Activated T-helper 1 cell treated with anti-CD3 and anti-CD28 coated beads, Interleukin-12 subunit alpha, Interleukin-12 subunit beta, Interleukin-2, Interleukin-4 antibody, amounts not matched to agents 30 ng/mL and 10 ng/mL and 1 ng/mL, durations not matched to agents 14 hours and 24 hours and 36 hours (primary cell): ENCODE measurements at regions not wholly inside any gene's neighbourhood (a gene's known extent, or its start where the extent isn't known, plus 50 kb on each side); places are given as distances from the start of the nearest gene placed in this dataset.
A peak's percentile ranks its signal among the peaks of the same experiment; 100 is the strongest.
"Not testable (repeated sequence)": the region's sequence is repeated elsewhere in the genome, so short reads cannot be mapped to it uniquely, and the experiment has no call there.

Experiments used
- DNase-seq: peaks from one replicate; pipeline ENCODE4 v3.0.0; 2021; ENCODE audit warnings: low spot score
- H3K27ac Mint-ChIP-seq: one replicate; pipeline ENCODE4 v1.8.0; 2021; ENCODE audit warnings: mild to moderate bottlenecking, mixed read lengths
- H3K27me3 Mint-ChIP-seq: one replicate; pipeline ENCODE4 v1.8.0; 2022; ENCODE audit warnings: mild to moderate bottlenecking, moderate library complexity, mixed read lengths; ENCODE audit not compliant: insufficient read depth
- H3K36me3 Mint-ChIP-seq: one replicate; pipeline ENCODE4 v1.8.0; 2021; ENCODE audit warnings: low read depth, mixed read lengths
- H3K4me1 Mint-ChIP-seq: one replicate; pipeline ENCODE4 v1.8.0; 2021; ENCODE audit warnings: low read depth, mixed read lengths
- H3K4me3 Mint-ChIP-seq: one replicate; pipeline ENCODE4 v1.8.0; 2021; ENCODE audit warnings: mild to moderate bottlenecking, moderate library complexity, mixed read lengths
- H3K9me3 Mint-ChIP-seq: one replicate; pipeline ENCODE4 v1.8.0; 2021; ENCODE audit warnings: mixed read lengths
- intact Hi-C: fragments of 100-400 bp; cut with micrococcal nuclease; formaldehyde crosslinking; loops from one replicate; pipeline ENCODE4 v1.15.1; 2024

DNA sequence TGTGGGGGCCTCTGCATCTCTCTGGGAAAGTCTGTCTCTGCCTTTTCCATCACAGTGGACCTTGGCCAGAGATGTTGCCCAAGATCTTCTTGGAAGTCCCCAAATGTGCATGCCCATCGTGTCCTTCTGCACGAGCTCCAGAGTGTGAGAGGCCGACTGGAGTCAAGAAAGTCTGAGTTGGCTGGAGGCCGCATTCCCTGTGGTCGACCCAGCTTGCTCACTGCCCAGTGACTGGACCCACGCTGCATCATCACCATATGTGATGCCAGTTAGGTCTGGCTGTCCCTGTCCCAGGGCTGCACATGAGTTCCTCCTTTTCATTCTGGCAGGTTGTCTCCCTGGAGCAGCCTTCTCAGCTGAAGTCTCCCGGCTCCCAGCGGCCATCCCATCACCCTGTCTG, 93.8 kb downstream of the ARL4C start:
- intact Hi-C loops, result no loop called here
- Mint-ChIP-seq H3K27me3 (no peaks in the 10 kb centered on the region), H3K27ac (no peak overlapping the region), H3K9me3 (peaks cover 5% of the 10 kb centered on the region), H3K4me1 (peaks cover 67% of the 10 kb centered on the region), H3K36me3 (peaks cover 6% of the 10 kb centered on the region), H3K4me3 (no peak overlapping the region)
- no peak for DNase-seq

DNA sequence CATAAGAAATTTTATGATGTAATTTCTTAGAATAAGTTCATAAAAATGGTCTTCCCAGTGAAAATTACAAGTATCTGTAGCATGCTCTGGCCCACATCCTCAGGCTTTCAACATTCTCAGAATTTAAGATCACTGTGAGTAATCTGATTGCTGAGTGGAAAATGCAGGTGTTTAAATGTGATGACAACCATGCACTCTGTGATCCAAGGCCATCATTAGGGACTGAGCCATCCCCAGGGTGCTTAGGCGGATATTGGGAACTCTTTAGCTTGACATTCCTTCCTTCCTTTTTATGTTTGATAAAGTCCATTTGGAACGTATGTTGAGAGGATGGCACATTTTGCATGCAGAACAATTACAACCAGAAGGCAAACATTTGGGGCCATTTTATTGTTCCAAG, 95.5 kb downstream of the ARL4C start:
- peaks cover 63% of the 10 kb centered on the region for H3K4me1 Mint-ChIP-seq
- H3K9me3 Mint-ChIP-seq, result peaks cover 5% of the 10 kb centered on the region
- peaks cover 6% of the 10 kb centered on the region for H3K36me3 Mint-ChIP-seq
- H3K27me3 Mint-ChIP-seq, result no peaks in the 10 kb centered on the region
- H3K27ac Mint-ChIP-seq, result peak overlapping the region; percentile 68
- H3K4me3 Mint-ChIP-seq, result no peak overlapping the region
- no peak for DNase-seq
- intact Hi-C loops, result loop anchor here (2.0 kb wide), 1 partner anchor 21 kb away; no protein-coding TSS in a partner anchor

DNA sequence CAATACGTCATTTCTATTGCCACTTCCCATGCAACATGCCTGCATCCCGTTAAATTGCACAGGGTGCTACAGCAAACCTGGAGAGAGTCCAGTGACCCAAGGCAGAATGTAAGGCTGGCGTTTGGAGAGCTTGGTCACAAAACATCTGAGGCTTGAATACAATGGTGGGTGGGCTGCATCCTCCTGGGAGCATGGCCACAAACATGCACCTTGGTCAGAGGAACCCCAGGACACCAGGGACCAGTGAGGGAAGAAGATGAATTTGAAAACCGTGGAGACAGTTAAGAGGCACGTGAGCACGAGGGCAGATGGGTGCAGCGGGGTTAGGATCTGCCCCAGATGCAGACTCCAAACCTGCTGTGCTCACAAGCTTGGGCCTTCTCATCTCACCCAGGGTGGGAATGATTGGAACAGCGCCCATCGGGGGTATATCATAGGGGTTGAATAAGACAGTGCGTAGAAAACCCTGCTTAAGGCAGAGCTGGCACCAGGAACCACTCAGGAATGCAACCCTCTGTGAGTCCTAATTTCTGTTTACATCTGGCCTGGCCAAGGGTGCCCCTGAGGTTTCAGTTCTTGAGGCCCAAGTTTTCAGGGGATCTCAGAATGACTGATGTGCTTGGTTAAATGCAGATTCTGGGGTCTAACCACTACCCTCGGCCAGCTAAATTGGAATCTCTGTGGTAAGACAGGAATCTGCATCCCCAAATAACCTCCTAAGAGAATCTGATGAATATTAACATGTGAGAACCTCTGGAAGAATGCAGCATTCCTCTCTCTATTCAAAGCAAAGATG, 97.2 kb downstream of the ARL4C start:
- H3K27me3 Mint-ChIP-seq, result no peaks in the 10 kb centered on the region
- peaks cover 5% of the 10 kb centered on the region for H3K9me3 Mint-ChIP-seq
- H3K4me1 Mint-ChIP-seq, result peaks cover 52% of the 10 kb centered on the region
- DNase-seq, result no peak
- intact Hi-C loops, result loop anchor here (2.0 kb wide), 1 partner anchor 23 kb away; no protein-coding TSS in a partner anchor
- H3K36me3 Mint-ChIP-seq, result peaks cover 6% of the 10 kb centered on the region
- peak overlapping the region; percentile 16 for H3K4me3 Mint-ChIP-seq
- peak overlapping the region; percentile 9 for H3K27ac Mint-ChIP-seq

DNA sequence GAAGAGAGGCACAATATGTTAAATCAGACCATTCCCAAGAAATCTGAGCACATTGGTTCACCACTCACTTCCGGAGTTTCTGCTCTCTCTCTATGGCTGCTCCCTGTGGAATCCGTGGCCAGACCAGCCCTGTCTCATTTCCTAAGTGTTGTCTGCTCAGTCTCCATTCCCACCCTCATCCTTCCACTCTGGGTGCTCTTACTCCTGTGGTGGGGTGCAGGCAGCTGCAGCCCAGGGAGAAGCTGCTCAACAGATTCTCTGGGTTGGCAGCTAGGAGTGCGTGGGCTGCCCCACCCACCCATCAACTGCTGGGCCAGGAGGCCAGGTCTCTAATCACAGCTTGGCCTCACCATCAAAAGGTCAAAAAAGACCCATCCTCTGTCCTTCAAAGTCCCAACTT, 98.3 kb downstream of the ARL4C start:
- no peak for DNase-seq
- Mint-ChIP-seq H3K36me3 (peaks cover 8% of the 10 kb centered on the region), H3K4me1 (peaks cover 61% of the 10 kb centered on the region), H3K27me3 (no peaks in the 10 kb centered on the region), H3K27ac (no peak overlapping the region), H3K4me3 (no peak overlapping the region), H3K9me3 (peaks cover 5% of the 10 kb centered on the region)
- intact Hi-C loops, result no loop called here

DNA sequence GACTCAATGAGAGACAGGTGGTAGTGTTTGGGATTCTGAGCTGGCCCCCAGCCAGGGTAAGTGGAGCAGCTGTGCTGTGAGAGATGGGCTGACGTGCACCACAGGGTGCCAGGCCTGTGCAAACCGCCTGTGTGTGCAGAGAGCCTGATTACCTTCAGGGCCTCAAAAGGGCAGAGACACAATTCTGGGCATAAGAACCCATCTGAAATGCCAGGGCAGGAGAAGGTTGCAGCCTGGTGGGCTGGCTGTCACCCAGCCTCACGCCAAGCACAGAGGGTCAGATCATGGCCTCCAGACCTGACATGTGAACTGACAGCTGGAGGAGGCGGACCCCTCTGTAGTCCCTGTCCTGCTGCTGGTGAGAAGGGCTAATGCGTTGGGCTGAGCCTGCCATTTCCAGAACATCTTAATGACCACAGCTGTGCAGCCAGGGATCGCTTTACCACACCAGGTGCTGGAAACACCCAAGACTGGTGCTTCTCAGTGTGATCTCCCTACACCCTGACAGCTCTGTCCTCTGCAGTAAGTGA, 100.9 kb downstream of the ARL4C start:
- peaks cover 7% of the 10 kb centered on the region for H3K36me3 Mint-ChIP-seq
- no peak overlapping the region for H3K4me3 Mint-ChIP-seq
- H3K27ac Mint-ChIP-seq, result no peak overlapping the region
- H3K9me3 Mint-ChIP-seq, result peaks cover 4% of the 10 kb centered on the region
- intact Hi-C loops, result no loop called here
- DNase-seq, result no peak
- no peaks in the 10 kb centered on the region for H3K27me3 Mint-ChIP-seq
- peaks cover 62% of the 10 kb centered on the region for H3K4me1 Mint-ChIP-seq

DNA sequence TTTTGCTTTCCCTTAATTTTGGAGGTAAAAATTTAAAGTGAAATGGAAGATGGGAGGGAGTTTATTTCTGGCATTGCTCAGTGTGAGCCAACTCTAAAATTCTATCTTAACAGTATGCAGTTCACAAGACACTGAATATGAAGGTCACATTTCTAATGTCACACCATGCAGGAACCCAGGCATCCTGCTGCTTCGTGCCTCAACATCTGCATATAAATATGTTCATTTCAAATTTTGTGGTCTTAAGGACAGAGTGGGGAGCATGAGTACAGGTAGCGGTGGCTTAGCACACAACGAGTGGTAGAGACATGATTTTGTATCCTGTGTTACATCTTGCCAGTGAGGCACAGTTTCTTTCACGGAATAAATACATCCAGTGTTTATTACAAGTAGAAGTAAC, 102.4 kb downstream of the ARL4C start:
- H3K27ac Mint-ChIP-seq, result no peak overlapping the region
- peaks cover 3% of the 10 kb centered on the region for H3K9me3 Mint-ChIP-seq
- peaks cover 47% of the 10 kb centered on the region for H3K4me1 Mint-ChIP-seq
- DNase-seq, result no peak
- no peaks in the 10 kb centered on the region for H3K27me3 Mint-ChIP-seq
- peaks cover 2% of the 10 kb centered on the region for H3K36me3 Mint-ChIP-seq
- no peak overlapping the region for H3K4me3 Mint-ChIP-seq
- intact Hi-C loops, result loop anchor here (1.0 kb wide), 1 partner anchor 8 kb away; no protein-coding TSS in a partner anchor

DNA sequence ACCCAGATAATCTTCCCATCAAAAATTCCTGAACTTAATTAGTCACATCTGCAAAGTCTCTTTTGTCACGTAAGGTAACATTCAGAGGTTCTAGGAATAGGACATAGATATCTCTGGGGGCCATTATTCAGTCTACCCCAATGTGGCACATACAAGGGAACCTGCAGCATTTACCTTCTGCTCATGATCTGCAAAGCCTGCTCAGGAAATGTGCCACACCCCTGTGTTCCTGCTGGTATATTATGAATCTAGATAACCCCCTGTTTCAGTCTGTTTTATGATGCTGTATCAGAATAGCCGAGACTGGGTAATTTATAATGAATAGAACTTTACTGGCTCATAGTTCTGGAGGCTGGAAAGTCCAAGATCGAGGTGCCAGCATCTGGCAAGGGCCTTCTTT, 103.5 kb downstream of the ARL4C start:
- H3K4me3 Mint-ChIP-seq, result peak overlapping the region; percentile 63
- peak overlapping the region; percentile 16 for H3K27ac Mint-ChIP-seq
- intact Hi-C loops, result no loop called here
- peaks cover 40% of the 10 kb centered on the region for H3K4me1 Mint-ChIP-seq
- peaks cover 5% of the 10 kb centered on the region for H3K36me3 Mint-ChIP-seq
- DNase-seq, result no peak
- H3K27me3 Mint-ChIP-seq, result no peaks in the 10 kb centered on the region
- peaks cover 3% of the 10 kb centered on the region for H3K9me3 Mint-ChIP-seq

DNA sequence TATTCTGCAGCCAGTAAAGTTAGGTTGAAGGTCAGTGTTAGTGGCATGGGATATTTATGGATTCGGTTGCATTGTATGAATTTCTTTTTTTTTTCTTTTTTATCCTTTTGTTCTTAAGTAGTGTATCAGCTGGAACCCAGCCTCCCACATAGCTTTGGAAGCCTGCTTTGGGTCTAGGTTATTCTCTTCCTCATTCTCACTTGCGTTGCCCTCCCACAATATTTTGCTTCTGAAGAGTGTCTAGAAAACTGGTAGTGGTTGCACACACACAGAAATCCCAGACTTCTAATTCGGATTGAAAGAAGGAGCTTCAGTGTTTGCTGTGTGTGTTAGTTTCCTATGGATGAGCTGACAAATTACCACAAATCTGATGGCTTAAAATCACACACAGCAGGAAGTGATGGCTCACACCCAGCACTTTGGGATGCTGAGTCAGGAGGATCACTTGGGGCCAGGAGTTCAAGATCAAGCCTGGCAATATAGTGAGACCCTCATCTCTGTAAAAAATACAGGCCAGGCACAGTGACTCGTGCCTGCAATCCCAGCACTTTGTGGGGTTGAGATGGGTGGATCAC, 104.8 kb downstream of the ARL4C start:
- intact Hi-C loops, result no loop called here
- Mint-ChIP-seq H3K4me3 (no peak overlapping the region), H3K27me3 (peaks cover 4% of the 10 kb centered on the region), H3K4me1 (peaks cover 40% of the 10 kb centered on the region), H3K36me3 (peaks cover 9% of the 10 kb centered on the region), H3K9me3 (peaks cover 3% of the 10 kb centered on the region), H3K27ac (no peak overlapping the region)
- DNase-seq, result no peak

DNA sequence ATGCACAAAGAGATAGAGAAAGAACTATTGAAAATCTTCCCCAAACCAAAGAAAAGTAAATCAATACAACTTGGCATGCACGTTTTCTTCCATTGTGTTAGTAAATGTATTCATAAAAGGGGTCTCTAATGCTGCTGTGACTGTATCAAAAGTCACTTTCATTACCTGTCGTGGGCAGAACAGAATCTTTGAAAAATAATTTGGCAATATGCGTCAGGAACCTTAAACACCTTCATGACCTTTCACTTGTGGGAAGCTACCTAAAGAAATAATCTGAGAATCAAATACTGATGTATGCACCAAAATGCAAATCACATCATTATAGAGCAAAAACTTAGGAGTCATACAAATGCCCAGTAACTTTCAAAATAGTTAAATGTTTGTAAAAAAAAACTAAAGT, 105.3 kb downstream of the ARL4C start:
- H3K36me3 Mint-ChIP-seq, result peaks cover 12% of the 10 kb centered on the region
- intact Hi-C loops, result no loop called here
- no peak overlapping the region for H3K4me3 Mint-ChIP-seq
- no peak overlapping the region for H3K27ac Mint-ChIP-seq
- H3K27me3 Mint-ChIP-seq, result peaks cover 4% of the 10 kb centered on the region
- DNase-seq, result no peak
- peaks cover 5% of the 10 kb centered on the region for H3K9me3 Mint-ChIP-seq
- peaks cover 40% of the 10 kb centered on the region for H3K4me1 Mint-ChIP-seq

DNA sequence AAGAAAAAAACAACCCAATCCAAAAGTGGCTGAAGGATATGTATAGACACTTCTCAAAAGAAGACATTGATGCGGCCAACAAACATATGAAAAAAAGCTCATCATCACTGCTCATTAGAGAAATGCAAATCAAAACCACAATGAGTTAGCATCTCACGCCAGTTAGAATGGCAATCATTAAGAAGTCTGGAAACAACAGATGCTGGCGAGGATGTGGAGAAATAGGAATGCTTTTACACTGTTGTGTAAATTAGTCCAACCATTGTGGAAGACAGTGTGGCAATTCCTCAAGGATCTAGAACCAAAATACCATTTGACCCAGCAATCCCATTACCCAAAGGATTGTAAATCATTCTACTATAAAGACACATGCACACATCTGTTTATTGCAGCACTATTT, 107.2 kb downstream of the ARL4C start:
- peaks cover 34% of the 10 kb centered on the region for H3K4me1 Mint-ChIP-seq
- H3K27ac Mint-ChIP-seq, intact Hi-C loops, H3K4me3 Mint-ChIP-seq, H3K9me3 Mint-ChIP-seq, DNase-seq, H3K27me3 Mint-ChIP-seq: not testable (repeated sequence)
- H3K36me3 Mint-ChIP-seq, result peaks cover 17% of the 10 kb centered on the region

DNA sequence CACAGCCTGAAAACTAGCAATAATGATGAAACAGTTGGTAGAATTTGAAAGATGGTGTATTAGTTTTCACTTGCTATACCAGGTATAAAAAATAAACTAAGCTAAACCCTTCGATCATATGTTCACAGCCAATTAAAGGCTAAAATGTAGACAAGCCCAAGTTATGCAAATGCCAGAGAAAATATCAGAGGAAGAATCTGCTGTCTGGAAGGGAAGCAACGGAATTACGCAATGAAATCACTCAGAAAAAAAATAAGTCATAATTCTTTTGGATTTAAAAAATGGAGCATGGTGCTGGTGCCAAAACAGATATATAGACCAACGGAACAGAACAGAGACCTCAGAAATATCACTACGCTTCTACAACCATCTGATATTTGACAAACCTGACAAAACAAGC, 108.3 kb downstream of the ARL4C start:
- DNase-seq, result no peak
- peaks cover 23% of the 10 kb centered on the region for H3K4me1 Mint-ChIP-seq
- peaks cover 17% of the 10 kb centered on the region for H3K36me3 Mint-ChIP-seq
- intact Hi-C loops, result no loop called here
- no peak overlapping the region for H3K4me3 Mint-ChIP-seq
- no peak overlapping the region for H3K27ac Mint-ChIP-seq
- peaks cover 4% of the 10 kb centered on the region for H3K27me3 Mint-ChIP-seq
- peaks cover 7% of the 10 kb centered on the region for H3K9me3 Mint-ChIP-seq

DNA sequence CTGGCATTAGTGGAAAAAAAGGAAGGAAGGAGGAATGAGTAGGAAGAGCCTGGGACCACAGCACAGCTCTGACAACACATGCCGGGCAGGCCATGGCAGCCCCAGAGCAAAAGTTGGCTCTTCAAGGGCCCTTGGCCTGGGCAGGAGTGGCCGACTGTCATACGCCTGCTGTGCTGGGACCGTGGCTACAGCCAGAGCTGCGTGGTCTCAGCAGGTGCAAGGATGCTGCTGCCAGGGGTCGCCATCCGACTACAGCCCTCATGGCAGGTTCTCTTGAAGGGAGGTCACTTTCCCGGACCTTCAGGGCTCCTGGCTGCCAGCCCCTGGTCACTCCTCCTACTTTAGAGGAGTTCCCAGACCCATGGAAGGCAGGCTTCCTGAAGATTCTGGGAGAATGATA, 109.9 kb downstream of the ARL4C start:
- Mint-ChIP-seq H3K27ac (no peak overlapping the region), H3K27me3 (peaks cover 4% of the 10 kb centered on the region), H3K36me3 (peaks cover 16% of the 10 kb centered on the region), H3K4me1 (peaks cover 9% of the 10 kb centered on the region), H3K4me3 (no peak overlapping the region), H3K9me3 (peaks cover 7% of the 10 kb centered on the region)
- no peak for DNase-seq
- intact Hi-C loops, result no loop called here

DNA sequence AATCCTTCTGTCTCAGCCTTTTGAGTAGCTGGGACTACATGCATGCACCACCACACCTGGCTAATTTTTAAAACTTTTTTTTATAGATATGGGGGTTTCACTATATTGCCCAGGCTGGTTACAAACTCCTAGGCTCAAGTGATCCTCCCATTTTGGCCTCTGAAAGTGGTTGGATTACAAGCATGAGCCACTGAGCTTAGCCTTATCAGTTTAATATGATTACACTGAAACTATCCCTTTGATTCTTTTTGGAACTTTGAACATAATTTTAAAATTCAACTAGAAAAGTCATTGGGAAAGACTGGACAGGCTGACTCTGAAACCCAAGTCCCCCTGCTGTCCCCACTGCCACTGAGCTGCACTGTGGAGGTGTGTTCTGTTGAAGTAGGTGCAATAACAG, 114.8 kb downstream of the ARL4C start:
- DNase-seq, result no peak
- Mint-ChIP-seq H3K27me3 (no peaks in the 10 kb centered on the region), H3K4me3 (no peak overlapping the region), H3K36me3 (peaks cover 11% of the 10 kb centered on the region), H3K4me1 (no peaks in the 10 kb centered on the region), H3K9me3 (peaks cover 4% of the 10 kb centered on the region), H3K27ac (no peak overlapping the region)
- intact Hi-C loops, result no loop called here
